ENCODE measurements at regions not wholly inside any gene's neighbourhood (a gene's known extent, or its start where the extent isn't known, plus 50 kb on each side); places are given as distances from the start of the nearest gene placed in this dataset.

- intact Hi-C loops (cut with DNase I), result no loop called here
- ATAC-seq (no peak), DNase-seq (no peak)
- Histone ChIP-seq H3K36me3 (no peaks in the 10 kb centered on the region), H3K4me3 (no peak overlapping the region), H3K27me3 (peaks cover 0 to 9% (median 0%) of the 10 kb centered on the region in 7 donors), H3K9me3 (peaks cover 0 to 16% (median 0%) of the 10 kb centered on the region in 11 donors), H3K27ac (no peak overlapping the region), H3K4me1 (no peaks in the 10 kb centered on the region)
- no peak for TF ChIP-seq CTCF (IDR thresholded peaks at IDR 0.05)
- 63 to 71% methylated on average over 9 of the region's 9 CpGs for WGBS, 2 donors
These were observed 261.6 kb downstream of the VPS13C start for GRCh38 chr15:61798631-61799030.

- 62 to 85% methylated on average over 3 of the region's 3 CpGs for WGBS, 2 donors
- Histone ChIP-seq H3K27me3 (peaks cover 0 to 9% (median 0%) of the 10 kb centered on the region in 7 donors), H3K27ac (no peak overlapping the region), H3K4me3 (no peak overlapping the region), H3K36me3 (no peaks in the 10 kb centered on the region), H3K9me3 (peaks cover 0 to 22% (median 0%) of the 10 kb centered on the region in 11 donors), H3K4me1 (no peaks in the 10 kb centered on the region)
- ATAC-seq (no peak), DNase-seq (no peak)
- no peak for TF ChIP-seq CTCF (IDR thresholded peaks at IDR 0.05)
- intact Hi-C loops (cut with DNase I), result no loop called here
These were observed 264.2 kb downstream of the VPS13C start for GRCh38 chr15:61796056-61796455.

GRCh38 chr15:61794881-61795280, 265.4 kb downstream of the VPS13C start:
- Histone ChIP-seq H3K4me1 (no peaks in the 10 kb centered on the region), H3K9me3 (peaks cover 0 to 22% (median 1%) of the 10 kb centered on the region in 11 donors), H3K4me3 (no peak overlapping the region), H3K27ac (no peak overlapping the region), H3K27me3 (peaks cover 0 to 5% (median 0%) of the 10 kb centered on the region in 7 donors), H3K36me3 (no peaks in the 10 kb centered on the region)
- no peak for TF ChIP-seq CTCF (IDR thresholded peaks at IDR 0.05)
- WGBS, 2 donors, result 30 to 48% methylated on average over 1 of the region's 1 CpG
- DNase-seq, result no peak
- intact Hi-C loops (cut with DNase I), result no loop called here
- ATAC-seq, result no peak

GRCh38 chr15:61794276-61794675, 266.0 kb downstream of the VPS13C start:
- Histone ChIP-seq H3K9me3 (peaks cover 0 to 22% (median 3%) of the 10 kb centered on the region in 11 donors), H3K4me1 (no peaks in the 10 kb centered on the region), H3K36me3 (no peaks in the 10 kb centered on the region), H3K27me3 (peaks cover 0 to 6% (median 0%) of the 10 kb centered on the region in 7 donors), H3K4me3 (no peak overlapping the region), H3K27ac (no peak overlapping the region)
- 60 to 74% methylated on average over 1 of the region's 1 CpG for WGBS, 2 donors
- intact Hi-C loops (cut with DNase I), result no loop called here
- ATAC-seq, result no peak
- no peak for DNase-seq
- no peak for TF ChIP-seq CTCF (IDR thresholded peaks at IDR 0.05)

Measured in heart right ventricle (tissue), 16 donors.